GM12865 (cell line): ENCODE measurements at regions not wholly inside any gene's neighbourhood (a gene's known extent, or its start where the extent isn't known, plus 50 kb on each side); places are given as distances from the start of the nearest gene placed in this dataset.

Experiments used
- DNase-seq: peaks from one replicate; pipeline ENCODE4 v3.0.0; 2010; ENCODE audit warnings: low read depth
- H3K4me3 ChIP-seq: 2 replicates; pipeline ENCODE4 v1.5.1; 2011; ENCODE audit warnings: mild to moderate bottlenecking, low read depth, low read length, control low read depth
- CTCF ChIP-seq: IDR thresholded peaks from 2 replicates; pipeline ENCODE4 v1.5.1; 2011; ENCODE audit warnings: low read length, control low read depth, low read depth, inconsistent platforms; ENCODE audit not compliant: insufficient read depth; ENCODE audit errors: missing control alignments

GRCh38 chr14:54221432-54221803 is 175.4 kb upstream of the CDKN3 start:
- H3K4me3 ChIP-seq, result no peak overlapping the region
- TF ChIP-seq CTCF, result no peak

GRCh38 chr14:54221971-54222370 is 174.8 kb upstream of the CDKN3 start:
- H3K4me3 ChIP-seq, result no peak overlapping the region
- no peak for DNase-seq
- no peak for TF ChIP-seq CTCF

More at GRCh38 chr14:54221432-54221803, 175.4 kb upstream of the CDKN3 start:
- no peak for DNase-seq

- H3K4me3 ChIP-seq, result no peak overlapping the region
- no peak for TF ChIP-seq CTCF
- DNase-seq, result no peak
Observed at GRCh38 chr14:54223831-54224402, 172.9 kb upstream of the CDKN3 start.

GRCh38 chr14:54225457-54226060 is 171.2 kb upstream of the CDKN3 start:
- no peak for TF ChIP-seq CTCF
- H3K4me3 ChIP-seq, result no peak overlapping the region
- DNase-seq, result no peak

GRCh38 chr14:54226103-54226502 is 170.7 kb upstream of the CDKN3 start:
- no peak overlapping the region for H3K4me3 ChIP-seq
- no peak for TF ChIP-seq CTCF
- DNase-seq, result no peak

GRCh38 chr14:54226558-54226957 is 170.2 kb upstream of the CDKN3 start:
- TF ChIP-seq CTCF, result no peak
- DNase-seq, result no peak
- H3K4me3 ChIP-seq, result no peak overlapping the region

- no peak overlapping the region for H3K4me3 ChIP-seq
- no peak for DNase-seq
- no peak for TF ChIP-seq CTCF
Observed at GRCh38 chr14:54229136-54229535, 167.7 kb upstream of the CDKN3 start.
